Upper lobe of right lung (tissue), 1 donor: ENCODE measurements at regions not wholly inside any gene's neighbourhood (a gene's known extent, or its start where the extent isn't known, plus 50 kb on each side); places are given as distances from the start of the nearest gene placed in this dataset.

Experiments
- ATAC-seq: fragments of 200-7000 bp; cut with Tn5 transposase; one replicate; pipeline ENCODE4 v1.9.1; 2020; ENCODE audit warnings: mild to moderate bottlenecking, moderate library complexity
- DNase-seq: peaks from one replicate; pipeline ENCODE4 v3.0.0-alpha.2; 2020
- H3K27ac ChIP-seq: fragments of 200-600 bp; one replicate; pipeline ENCODE4 v1.8.0; 2022
- H3K27me3 ChIP-seq: fragments of 200-600 bp; one replicate; pipeline ENCODE4 v1.8.0; 2022; ENCODE audit warnings: mild to moderate bottlenecking
- H3K36me3 ChIP-seq: fragments of 200-600 bp; one replicate; pipeline ENCODE4 v1.8.0; 2022
- H3K4me1 ChIP-seq: fragments of 200-600 bp; one replicate; pipeline ENCODE4 v1.8.0; 2022
- H3K4me3 ChIP-seq: fragments of 200-600 bp; one replicate; pipeline ENCODE4 v1.8.0; 2022; ENCODE audit warnings: mild to moderate bottlenecking
- H3K9me3 ChIP-seq: fragments of 200-600 bp; one replicate; pipeline ENCODE4 v1.8.0; 2022
- CTCF ChIP-seq: fragments of 200-600 bp; IDR thresholded peaks from one replicate; pipeline ENCODE4 v1.8.0; 2022; ENCODE audit warnings: antibody characterized with exemption
- intact Hi-C: fragments of 100-400 bp; cut with DNase I; formaldehyde crosslinking; loops from one replicate; pipeline ENCODE4 v1.11.0; 2022
- donor health status: DM: no; HTN: yes; CAD: no; lungs with severe emphysema.

- DNase-seq (no peak), ATAC-seq (no peak)
- peak overlapping the region; percentile 40 for H3K27ac ChIP-seq
- TF ChIP-seq CTCF, result no peak
- no peaks in the 10 kb centered on the region for H3K9me3 ChIP-seq
- intact Hi-C loops, result no loop called here
- no peaks in the 10 kb centered on the region for H3K36me3 ChIP-seq
- no peaks in the 10 kb centered on the region for H3K27me3 ChIP-seq
- H3K4me3 ChIP-seq, result no peak overlapping the region
- peaks cover 4% of the 10 kb centered on the region for H3K4me1 ChIP-seq
These were observed 214.6 kb downstream of the TSN start for GRCh38 chr2:121969766-121970639.

DNA sequence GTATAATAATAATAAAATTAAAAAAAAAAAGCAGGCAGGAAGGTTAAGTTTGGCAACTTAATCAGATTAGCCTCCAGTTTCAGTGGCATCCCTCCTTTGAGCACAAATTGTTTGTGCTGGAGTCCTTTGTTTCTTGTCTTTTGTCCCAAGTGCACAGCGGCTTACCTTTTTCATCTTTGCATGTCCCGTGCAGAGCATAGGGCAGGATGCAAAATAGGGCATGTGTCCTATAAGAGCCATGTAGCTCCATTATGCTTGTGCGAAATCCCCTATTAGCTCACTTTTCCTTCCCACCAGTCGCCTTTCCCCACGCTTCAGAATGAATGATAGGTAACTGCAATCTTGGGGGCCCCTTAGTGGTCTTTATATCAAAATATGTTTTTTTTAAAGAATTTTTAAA, 216.8 kb downstream of the TSN start:
- ATAC-seq, result no peak
- Histone ChIP-seq H3K36me3 (no peaks in the 10 kb centered on the region), H3K4me1 (peaks cover 11% of the 10 kb centered on the region), H3K9me3 (no peaks in the 10 kb centered on the region), H3K4me3 (no peak overlapping the region), H3K27me3 (no peaks in the 10 kb centered on the region), H3K27ac (no peak overlapping the region)
- DNase-seq, result no peak
- intact Hi-C loops, result no loop called here
- TF ChIP-seq CTCF, result no peak

DNA sequence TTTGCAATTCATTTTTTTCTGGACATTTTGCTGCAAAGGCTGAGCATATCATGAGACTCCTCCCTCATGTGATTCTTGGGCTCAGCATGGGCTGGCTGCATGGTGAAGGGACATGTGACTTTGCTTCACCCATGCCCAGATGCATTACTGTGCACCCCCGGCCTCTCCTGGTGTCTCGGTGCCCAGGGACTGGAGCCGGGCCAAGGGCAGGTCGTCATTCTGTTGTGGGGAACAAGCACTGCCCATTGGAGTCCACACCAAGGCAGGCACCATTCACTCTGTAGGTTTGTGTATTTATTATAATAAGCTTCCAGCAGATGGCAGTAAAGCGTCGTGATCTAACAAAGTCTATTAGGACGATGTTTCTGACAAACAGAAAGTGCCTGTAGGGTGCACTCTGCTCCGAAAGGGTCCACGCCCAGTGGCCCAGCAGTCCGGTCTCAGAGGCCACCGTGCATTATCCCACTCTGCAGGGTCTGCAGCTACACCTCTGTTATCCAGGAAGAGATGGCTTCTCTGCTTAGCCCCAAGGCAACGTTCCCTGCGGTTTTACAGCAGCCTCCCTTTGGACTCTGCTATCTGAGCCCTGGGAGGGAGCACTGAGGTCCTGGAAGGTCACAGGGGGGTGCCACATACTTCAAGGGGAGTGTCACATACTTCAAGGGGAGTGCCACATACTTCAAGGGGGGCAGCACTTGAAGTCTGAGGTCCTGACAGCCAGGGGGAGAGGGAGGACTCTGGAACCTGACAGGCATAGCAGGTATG, 219.6 kb downstream of the TSN start:
- peak; percentile 59 for TF ChIP-seq CTCF
- ATAC-seq, result peak; percentile 94
- peak overlapping the region; percentile 40 for H3K4me3 ChIP-seq
- no peaks in the 10 kb centered on the region for H3K9me3 ChIP-seq
- no peaks in the 10 kb centered on the region for H3K36me3 ChIP-seq
- H3K27ac ChIP-seq, result no peak overlapping the region
- H3K4me1 ChIP-seq, result peaks cover 11% of the 10 kb centered on the region
- no peak for DNase-seq
- intact Hi-C loops, result no loop called here
- no peaks in the 10 kb centered on the region for H3K27me3 ChIP-seq

GRCh38 chr2:121976926-121977325, 221.5 kb downstream of the TSN start:
- Histone ChIP-seq H3K27me3 (no peaks in the 10 kb centered on the region), H3K27ac (no peak overlapping the region), H3K4me1 (peaks cover 11% of the 10 kb centered on the region), H3K4me3 (no peak overlapping the region), H3K36me3 (no peaks in the 10 kb centered on the region), H3K9me3 (no peaks in the 10 kb centered on the region)
- ATAC-seq (no peak), DNase-seq (no peak)
- intact Hi-C loops, result no loop called here
- no peak for TF ChIP-seq CTCF

- TF ChIP-seq CTCF, result no peak
- intact Hi-C loops, result no loop called here
- DNase-seq, result no peak
- Histone ChIP-seq H3K4me3 (no peak overlapping the region), H3K27me3 (no peaks in the 10 kb centered on the region), H3K27ac (no peak overlapping the region), H3K4me1 (peaks cover 11% of the 10 kb centered on the region), H3K36me3 (no peaks in the 10 kb centered on the region), H3K9me3 (no peaks in the 10 kb centered on the region)
- no peak for ATAC-seq
These were observed 221.9 kb downstream of the TSN start for GRCh38 chr2:121977326-121977725.
